GM18505 (cell line): ENCODE measurements at regions not wholly inside any gene's neighbourhood (a gene's known extent, or its start where the extent isn't known, plus 50 kb on each side); places are given as distances from the start of the nearest gene placed in this dataset.

ENCODE experiments used
- ATAC-seq: cut with Tn5 transposase; IDR thresholded peaks from one replicate; pipeline ENCODE4 v1.9.1; 2021; ENCODE audit not compliant: unreplicated experiment
- POLR2A ChIP-seq: IDR thresholded peaks from 4 replicates; pipeline ENCODE4 v1.6.1; 2011; ENCODE audit warnings: borderline replicate concordance; ENCODE audit not compliant: insufficient read depth, insufficient read length; ENCODE audit errors: extremely low read depth

DNA sequence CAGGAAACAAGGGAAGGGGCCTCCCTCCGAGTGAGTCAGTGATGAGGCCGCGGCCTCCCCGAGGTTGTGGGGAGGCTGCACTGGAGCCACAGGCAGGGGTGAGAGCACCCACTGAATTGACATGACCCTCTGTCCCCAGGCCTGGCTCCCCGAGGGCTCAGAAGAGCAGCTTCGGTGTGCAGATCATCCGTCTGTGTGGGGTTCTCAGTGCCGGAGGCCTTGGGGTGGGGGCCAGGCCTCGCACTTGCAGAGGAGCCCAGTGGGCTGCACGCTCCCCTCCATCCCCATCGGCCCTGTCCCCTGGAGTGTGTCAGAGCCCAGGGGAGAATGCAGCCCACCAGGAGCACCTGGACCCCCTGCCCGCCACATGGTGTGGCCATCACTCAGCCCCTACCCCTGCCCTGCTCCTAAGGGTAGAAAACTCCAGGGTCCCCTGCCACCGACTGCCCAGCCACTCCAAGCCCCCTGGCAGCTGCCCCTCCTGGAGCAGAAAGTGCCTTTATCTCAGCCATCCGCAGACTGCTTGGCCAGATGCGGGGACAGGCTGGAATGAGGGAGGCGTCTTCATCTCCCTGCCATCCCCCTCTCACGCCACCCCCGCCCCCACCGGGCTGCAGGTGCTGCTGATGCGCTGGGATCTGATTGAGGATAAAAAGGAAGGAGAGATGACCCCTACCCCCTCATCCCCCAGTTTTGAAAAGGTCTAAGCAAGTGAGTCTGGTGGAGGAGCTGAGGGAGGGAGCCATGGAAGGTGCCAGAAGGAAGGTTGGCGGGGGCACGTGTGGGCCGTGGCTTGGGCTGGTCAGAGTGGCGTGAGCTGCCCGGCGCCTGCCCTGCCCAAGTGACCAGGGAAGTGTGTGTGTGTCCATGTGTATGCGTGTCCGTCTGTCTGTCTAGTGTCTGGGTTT, 358.3 kb downstream of the SEC14L1 start:
- no peak for ATAC-seq
- no peak for TF ChIP-seq POLR2A

DNA sequence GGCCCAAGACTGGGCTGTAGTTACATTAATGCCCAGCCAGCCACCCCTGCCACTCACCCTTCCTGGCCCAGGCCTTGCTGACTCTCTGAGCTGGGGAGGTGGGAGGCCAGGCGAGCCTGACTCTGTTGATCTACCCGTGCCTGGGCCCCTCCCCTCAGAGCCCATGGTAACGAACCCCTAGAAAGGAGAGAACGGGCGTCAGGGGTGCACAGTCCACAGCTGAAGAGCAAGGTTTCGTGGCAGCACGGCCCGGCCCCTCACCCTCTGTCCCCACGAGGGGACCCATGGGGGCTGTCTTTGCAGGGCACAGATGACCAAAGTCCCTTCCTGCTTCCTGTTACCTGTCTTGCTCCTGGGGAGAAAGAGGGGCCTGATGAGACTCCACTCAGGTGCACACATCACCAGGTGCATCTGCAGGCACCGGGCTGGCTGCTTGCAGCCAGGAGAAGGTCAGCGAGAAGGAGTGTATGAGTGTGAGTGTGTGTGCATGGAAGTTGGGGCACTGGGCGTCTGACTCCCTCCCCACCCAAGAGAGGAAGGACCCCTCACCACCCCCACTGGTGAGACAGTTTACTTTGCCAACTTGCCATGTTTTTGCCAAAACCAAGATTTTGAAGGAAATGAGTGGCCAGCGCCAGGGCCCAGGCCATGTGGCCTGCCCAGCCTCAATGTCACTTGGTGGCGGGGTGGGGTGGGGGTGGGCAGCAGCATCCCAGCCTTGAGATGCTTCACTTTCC, 359.1 kb downstream of the SEC14L1 start:
- no peak for ATAC-seq

DNA sequence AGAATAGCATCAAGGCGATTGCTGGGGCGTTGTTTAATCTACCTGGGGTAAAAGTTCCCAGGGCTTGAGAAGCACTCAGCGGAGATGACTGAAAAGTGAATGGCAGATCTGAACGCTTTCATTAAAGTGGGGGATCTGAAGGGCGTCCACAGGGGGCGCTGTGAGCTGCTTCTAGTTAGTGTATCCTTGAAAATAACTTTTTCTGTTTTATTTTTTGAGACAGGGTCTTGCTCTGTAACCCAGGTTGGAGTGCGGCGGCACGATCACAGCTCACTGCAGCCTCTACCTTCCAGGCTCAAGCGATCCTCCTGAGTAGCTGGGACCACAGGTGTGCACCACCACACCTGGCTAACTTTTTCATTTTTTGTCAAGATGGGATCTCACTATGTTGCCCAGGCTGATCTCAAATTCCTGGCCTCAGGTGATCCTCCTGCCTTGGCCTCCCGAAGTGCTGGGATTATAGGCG, 360.4 kb downstream of the SEC14L1 start:
- no peak for TF ChIP-seq POLR2A
- no peak for ATAC-seq

More for the DNA sequence above, 359.1 kb downstream of the SEC14L1 start:
- no peak for TF ChIP-seq POLR2A

DNA sequence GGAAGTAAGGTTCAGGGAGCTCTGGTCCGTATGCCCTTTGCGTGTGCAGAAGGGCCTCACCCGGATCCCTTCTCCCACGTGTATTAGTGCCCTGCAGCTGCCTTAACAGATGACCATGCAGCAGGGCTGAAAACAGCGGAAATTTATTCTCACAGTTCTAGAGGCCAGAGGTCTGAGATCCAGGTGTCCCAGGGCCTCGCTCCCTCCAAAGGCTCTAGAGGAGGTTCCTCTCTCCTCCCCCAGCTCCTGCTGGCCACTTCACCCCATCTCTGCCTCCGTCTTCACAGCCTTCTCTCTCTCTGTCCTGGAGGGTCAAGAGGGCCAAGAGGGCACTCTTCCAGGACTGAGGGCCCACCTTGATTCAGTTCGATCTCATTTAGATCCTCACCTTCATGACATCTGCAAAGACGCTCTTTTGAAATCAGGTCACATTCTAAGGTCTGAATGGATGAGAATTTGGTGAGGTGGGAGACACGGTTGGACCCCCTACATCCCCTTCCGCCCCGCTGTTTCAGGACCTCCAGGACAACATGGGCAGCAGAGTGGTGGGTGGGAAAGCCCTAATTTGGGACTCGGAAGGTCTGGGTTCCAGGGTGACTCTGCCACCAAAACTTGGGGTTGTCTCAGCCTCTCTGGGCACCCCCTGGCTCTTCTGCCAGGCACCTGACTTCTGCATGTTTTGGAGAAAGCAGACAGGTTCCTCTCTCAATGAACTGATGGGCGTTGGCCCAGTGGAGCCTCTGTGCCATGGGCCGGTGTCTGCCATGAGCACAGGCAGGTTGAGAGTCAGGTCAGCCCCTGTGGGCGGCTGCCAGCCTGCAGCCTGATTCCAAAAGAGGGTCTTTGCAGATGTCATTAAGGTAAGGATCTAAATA, 361.2 kb downstream of the SEC14L1 start:
- no peak for ATAC-seq
- peak; percentile 29 for TF ChIP-seq POLR2A

DNA sequence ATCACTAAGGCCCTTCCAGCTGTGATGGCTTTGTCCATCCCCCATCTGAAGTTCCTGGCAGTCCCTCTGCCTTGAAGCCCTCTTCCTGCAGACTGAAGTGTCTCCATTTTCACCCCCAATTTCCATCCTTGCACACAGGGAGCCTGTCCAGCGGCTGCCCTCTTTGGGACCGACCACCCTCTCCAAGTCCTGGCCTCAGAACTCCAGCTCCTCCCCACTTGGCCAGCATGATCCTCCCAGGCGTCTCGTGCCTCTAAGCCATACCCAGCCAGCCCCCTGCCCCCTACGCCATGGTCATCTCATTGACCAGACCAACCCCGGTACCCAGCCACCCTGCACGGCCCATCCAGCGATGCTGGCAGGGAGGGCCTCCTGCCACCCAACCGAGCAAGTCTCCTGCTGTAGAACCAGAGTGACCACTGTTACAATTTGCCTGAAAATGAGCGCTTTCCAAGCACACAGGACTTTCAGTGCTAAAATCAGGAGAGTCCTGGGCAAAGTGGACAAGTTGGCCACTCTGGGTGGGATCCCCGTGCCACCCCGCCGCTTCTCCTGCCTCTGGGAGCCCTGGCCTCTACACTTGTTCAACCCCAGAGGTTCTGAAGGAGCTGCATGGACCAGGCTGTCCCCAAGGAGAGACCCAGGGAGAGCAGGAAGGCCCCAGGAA, 362.0 kb downstream of the SEC14L1 start:
- no peak for TF ChIP-seq POLR2A
- no peak for ATAC-seq

DNA sequence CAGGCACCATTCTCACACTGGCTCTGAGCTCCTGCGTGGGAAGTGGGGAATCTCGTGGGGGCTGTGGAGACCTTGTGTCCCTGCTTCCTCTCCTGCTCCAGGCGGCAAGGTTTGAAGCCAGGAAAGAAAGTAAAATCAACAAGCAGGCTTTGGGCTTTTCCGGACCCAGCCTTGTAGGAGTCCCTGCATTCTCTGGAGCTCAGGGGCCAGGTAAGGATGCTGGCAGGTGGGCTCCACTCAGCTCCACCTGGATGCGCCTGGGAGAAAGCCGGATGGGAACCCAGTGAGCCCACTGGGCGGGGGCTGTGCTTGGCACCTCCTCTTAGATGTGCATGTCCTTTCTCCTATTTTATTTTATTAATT, 362.5 kb downstream of the SEC14L1 start:
- no peak for TF ChIP-seq POLR2A
- ATAC-seq: no peak

DNA sequence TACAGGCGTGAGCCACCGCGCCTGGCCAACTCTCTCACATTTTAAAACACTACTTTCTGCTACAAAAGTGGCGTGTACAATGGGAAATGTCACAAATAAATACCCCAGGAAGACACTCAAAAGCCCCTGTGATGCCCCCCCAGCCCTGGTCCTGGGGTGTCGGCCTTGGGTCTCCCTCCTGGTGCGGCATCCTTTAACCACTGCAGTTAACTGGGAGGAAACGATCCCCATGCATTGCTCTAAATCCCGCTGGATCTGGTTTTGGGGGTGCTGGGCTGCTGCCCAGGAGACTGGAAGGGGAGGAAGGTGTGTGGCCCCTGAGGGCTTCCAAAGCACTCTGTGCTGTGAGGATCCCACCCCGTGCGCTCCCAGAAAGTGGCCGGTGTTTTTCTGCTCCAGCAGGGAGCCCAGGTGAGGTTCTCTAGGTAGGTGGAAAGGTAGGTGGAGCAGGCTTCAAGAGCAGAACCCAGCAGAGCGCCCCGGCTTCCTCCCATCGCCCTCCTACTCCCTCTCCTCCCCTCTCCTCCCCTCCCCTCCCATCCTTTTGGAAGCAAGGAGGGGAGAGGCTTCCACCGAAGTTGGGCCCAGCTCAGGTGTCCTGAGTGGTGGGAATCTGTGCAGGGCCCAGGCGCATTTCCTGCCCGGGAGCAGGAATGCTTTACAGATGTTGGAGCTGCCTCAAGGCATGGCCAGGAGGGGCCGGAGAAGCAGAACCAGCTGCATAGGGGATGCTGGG, 363.3 kb downstream of the SEC14L1 start:
- ATAC-seq: no peak
- TF ChIP-seq POLR2A: no peak

DNA sequence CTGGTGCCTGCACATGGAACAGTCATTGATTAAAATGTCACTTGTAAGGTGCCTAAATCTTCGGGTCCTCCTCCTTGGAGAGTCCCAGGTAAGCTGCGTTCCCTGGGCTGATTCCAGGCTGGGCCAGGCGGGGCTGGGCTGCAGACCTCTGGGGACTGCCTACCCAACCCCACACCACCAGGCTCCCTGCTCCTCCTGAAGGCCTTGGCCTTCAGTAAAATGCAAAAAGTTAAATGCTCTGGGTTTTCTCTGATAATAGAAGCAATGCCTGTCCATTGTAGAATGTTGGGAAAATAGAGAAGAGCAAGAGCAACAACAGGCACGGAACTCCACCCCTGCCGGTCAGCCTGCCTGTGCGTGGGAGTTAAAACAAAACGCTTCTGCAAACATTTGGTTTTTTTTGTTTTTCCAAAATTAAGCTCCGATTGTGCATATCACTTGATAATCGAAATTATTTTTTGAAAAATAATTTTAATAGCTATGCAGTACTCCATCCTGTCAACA, 363.9 kb downstream of the SEC14L1 start:
- no peak for TF ChIP-seq POLR2A

DNA sequence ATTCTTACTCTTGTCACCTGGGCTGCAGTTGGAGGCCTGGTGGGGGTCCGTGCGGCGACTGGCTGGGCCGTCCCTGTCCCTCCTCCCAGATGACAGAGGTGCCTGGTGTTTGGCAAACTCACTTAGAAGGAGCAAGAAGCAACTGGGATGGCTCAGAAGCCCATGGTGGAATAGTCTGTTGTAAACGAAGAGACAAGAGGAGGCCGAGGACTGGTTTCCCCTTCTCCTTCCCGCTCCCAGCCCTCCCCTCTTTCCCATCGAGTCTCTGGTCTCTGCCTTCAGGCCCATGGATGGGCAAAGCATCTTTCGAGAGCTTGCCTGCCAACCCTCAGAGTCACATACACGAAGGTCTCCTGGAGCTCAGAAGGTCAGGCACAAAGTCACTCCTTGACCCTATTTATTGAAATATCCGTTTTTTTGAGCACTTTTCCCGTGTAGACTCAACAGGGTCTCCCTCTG, 364.4 kb downstream of the SEC14L1 start:
- ATAC-seq: no peak
- no peak for TF ChIP-seq POLR2A

More for the DNA sequence above, 363.9 kb downstream of the SEC14L1 start:
- ATAC-seq: no peak

DNA sequence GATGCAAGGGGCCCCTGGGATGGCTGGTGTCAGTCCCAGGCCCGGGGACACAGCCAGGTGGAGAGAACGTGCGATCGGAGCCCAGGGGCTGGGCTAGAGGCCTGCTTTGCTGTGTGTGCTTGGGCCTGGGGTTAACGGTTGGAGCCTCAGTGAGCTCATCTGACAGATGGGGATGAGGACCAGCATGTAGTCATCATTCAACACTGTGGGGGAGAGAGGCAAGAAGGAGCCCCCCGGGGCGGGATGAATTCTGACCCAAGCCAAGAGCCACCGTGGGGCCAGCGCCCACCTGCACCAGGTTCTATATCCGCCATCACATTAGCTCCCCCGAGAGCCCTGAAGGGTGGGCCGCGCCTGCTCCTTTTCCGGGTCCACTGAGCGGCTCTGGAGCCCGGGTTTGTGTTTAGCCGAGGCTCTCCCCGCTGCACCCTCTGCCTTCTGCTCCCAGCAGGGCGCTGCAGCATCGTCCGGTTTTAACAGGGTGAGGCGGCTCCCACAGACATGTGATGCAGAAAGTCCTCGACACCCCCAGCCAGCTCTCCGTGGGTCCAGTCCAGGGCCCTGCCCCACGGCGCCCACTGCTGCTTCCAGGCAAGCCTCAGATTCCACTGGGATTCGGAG, 365.7 kb downstream of the SEC14L1 start:
- TF ChIP-seq POLR2A: no peak
- ATAC-seq: no peak
